Left lung (tissue), 4 donors: ENCODE measurements at regions not wholly inside any gene's neighbourhood (a gene's known extent, or its start where the extent isn't known, plus 50 kb on each side); places are given as distances from the start of the nearest gene placed in this dataset.

Source experiments
- ATAC-seq: fragments of 200-7000 bp; cut with Tn5 transposase; one replicate; pipeline ENCODE4 v1.9.1; 2020; ENCODE audit warnings: moderate library complexity
- DNase-seq, 4 donors: peaks; one replicate each; pipeline ENCODE4 v3.0.0-alpha.2; 2013 to 2020
- H3K27ac ChIP-seq, 2 donors: fragments of 200-600 bp; sonication (generic) in 1 of 2; one replicate each; pipeline versions ENCODE4 v1.5.0 to v1.8.0; 2020 to 2021
- H3K27me3 ChIP-seq, 2 donors: fragments of 200-600 bp; sonication (generic) in 1 of 2; one replicate each; pipeline versions ENCODE4 v1.5.0 to v1.8.0; 2020 to 2021
- H3K36me3 ChIP-seq, 2 donors: fragments of 200-600 bp; sonication (generic) in 1 of 2; one replicate each; pipeline versions ENCODE4 v1.5.0 to v1.8.0; 2020 to 2021
- H3K4me1 ChIP-seq, 2 donors: fragments of 200-600 bp; one replicate each; pipeline ENCODE4 v1.8.0; 2021
- H3K4me3 ChIP-seq, 2 donors: fragments of 200-600 bp; sonication (generic) in 1 of 2; one replicate each; pipeline versions ENCODE4 v1.5.0 to v1.8.0; 2020 to 2021; ENCODE audit warnings: mild to moderate bottlenecking in 1 of 2
- H3K9me3 ChIP-seq, 2 donors: fragments of 200-600 bp; sonication (generic) in 1 of 2; one replicate each; pipeline versions ENCODE4 v1.5.0 to v1.8.0; 2020 to 2021
- intact Hi-C, 2 donors: fragments of 100-400 bp; cut with DNase I; formaldehyde crosslinking; loops; one replicate each; pipeline versions ENCODE4 v1.11.2 to v1.14.2; 2022
- TF ChIP-seq, protein P1 (sequence below), 2 donors: fragments of 200-600 bp; sonication (generic) in 1 of 2; IDR thresholded peaks; one replicate each; pipeline versions ENCODE4 v1.5.0 to v1.8.0; 2021; ENCODE audit warnings: antibody characterized with exemption in 2 of 2
- donor health status: DM: no; HTN: yes; CAD: no.
- donor health status: DM: no; HTN: no; CAD: no.

DNA sequence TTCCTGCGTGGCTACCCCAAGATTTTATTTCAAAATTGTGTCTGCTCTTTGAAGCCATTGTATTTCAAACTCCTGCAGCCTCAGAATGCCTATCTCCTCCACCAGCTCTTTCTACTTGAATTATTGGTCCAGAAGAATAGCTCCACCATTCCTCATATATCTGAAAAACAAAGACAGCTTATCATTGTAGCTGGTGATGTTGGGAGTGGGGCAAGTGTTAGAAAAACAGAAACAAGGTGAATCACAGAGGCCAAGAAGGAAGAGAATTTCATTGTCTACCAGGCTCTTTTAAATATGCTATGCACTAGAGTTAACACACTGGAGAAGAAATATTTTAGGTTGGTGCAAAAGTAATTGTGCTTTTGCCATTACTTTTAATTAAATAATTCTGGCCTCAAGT is 307.9 kb upstream of the ROPN1 start:
- intact Hi-C loops = no loop called here
- Histone ChIP-seq H3K9me3 (no peaks in the 10 kb centered on the region), H3K36me3 (no peaks in the 10 kb centered on the region), H3K4me3 (no peak overlapping the region), H3K27ac (no peak overlapping the region), H3K27me3 (no peaks in the 10 kb centered on the region), H3K4me1 (peaks cover 0 to 5% of the 10 kb centered on the region in 2 donors)
- TF ChIP-seq, protein P1, sequence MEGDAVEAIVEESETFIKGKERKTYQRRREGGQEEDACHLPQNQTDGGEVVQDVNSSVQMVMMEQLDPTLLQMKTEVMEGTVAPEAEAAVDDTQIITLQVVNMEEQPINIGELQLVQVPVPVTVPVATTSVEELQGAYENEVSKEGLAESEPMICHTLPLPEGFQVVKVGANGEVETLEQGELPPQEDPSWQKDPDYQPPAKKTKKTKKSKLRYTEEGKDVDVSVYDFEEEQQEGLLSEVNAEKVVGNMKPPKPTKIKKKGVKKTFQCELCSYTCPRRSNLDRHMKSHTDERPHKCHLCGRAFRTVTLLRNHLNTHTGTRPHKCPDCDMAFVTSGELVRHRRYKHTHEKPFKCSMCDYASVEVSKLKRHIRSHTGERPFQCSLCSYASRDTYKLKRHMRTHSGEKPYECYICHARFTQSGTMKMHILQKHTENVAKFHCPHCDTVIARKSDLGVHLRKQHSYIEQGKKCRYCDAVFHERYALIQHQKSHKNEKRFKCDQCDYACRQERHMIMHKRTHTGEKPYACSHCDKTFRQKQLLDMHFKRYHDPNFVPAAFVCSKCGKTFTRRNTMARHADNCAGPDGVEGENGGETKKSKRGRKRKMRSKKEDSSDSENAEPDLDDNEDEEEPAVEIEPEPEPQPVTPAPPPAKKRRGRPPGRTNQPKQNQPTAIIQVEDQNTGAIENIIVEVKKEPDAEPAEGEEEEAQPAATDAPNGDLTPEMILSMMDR (IDR thresholded peaks at IDR 0.05) = no peak
- no peak for DNase-seq
- ATAC-seq = no peak

DNA sequence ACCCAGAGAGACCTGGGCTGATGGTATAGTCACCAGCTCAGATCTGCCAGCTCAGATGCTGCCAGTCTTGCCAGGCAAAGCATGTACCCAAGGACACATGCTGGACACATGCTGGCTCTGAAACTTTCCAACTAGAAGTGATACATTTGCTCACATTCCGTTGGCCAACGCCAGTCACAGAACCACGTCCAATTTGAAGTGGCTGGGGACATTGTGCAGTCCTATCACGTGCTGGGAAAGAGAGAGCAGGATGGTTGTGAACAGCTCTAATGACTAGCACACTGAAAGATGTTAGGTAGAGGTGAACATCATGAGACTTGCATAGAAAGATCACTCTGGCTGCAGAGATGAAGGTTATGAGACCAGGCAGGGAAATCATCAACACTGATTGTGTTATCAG is 308.5 kb upstream of the ROPN1 start:
- ATAC-seq (no peak), DNase-seq (no peak)
- Histone ChIP-seq H3K27me3 (no peaks in the 10 kb centered on the region), H3K4me1 (peaks cover 0 to 5% of the 10 kb centered on the region in 2 donors), H3K27ac (no peak overlapping the region), H3K9me3 (peaks cover 0 to 3% of the 10 kb centered on the region in 2 donors), H3K36me3 (no peaks in the 10 kb centered on the region), H3K4me3 (no peak overlapping the region)
- intact Hi-C loops = no loop called here
- TF ChIP-seq, protein P1 (IDR thresholded peaks at IDR 0.05) = no peak

DNA sequence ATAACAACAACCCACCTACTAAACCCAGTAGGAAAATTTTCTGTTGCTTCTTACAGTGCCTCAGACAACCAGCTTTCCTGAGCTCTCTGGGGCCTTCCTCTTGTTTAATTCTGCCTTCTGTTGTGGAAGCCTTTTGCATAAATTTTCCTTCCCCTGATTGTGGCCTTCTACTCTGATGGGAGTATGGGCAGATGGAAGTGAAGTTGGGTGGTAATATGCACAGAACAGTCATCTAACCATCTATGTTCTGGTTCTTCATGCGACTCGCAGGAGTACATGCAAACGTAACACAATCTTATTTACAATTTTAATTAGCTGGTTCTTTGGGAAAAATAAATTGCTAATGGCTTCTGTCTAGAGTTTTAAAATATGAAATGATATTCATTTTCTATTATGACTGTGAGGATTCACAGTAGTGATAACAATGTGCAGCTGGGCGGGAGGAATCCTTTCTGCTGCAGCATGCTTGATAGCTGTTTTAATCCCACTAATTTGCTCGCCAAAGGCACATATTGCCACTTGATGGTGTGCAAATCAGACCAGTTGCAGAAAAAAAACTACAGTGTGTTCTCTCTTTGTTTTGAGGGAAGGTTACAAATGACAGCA is 311.5 kb upstream of the ROPN1 start:
- Histone ChIP-seq H3K27me3 (no peaks in the 10 kb centered on the region), H3K27ac (no peak overlapping the region), H3K9me3 (peaks cover 0 to 26% of the 10 kb centered on the region in 2 donors), H3K36me3 (no peaks in the 10 kb centered on the region), H3K4me3 (no peak overlapping the region), H3K4me1 (no peaks in the 10 kb centered on the region)
- TF ChIP-seq, protein P1 (IDR thresholded peaks at IDR 0.05) = no peak
- intact Hi-C loops = no loop called here
- DNase-seq (no peak), ATAC-seq (no peak)

DNA sequence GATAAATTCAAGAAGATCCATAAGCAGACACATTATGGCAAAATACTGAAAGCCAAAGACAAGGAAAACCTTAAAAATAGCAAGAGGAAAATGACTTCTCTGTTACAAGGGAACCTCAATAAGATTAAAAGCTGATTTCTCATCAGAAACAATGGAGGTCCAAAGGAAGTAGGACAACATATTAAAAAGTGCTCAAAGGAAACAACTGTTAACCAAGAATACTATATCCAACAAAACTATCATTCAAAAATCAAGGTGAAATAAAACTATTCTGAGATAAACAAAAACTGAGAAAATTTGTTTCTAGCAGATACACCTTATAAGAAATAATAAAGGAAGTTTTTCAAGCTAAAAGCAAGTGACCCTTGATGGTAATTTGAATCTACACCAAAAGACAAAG is 314.7 kb upstream of the ROPN1 start:
- no peak overlapping the region for H3K4me3 ChIP-seq
- no peak overlapping the region for H3K27ac ChIP-seq
- TF ChIP-seq, protein P1 (IDR thresholded peaks at IDR 0.05) = no peak
- no peaks in the 10 kb centered on the region for H3K27me3 ChIP-seq
- no peaks in the 10 kb centered on the region for H3K4me1 ChIP-seq
- intact Hi-C loops = no loop called here
- H3K36me3 ChIP-seq = no peaks in the 10 kb centered on the region
- H3K9me3 ChIP-seq = peaks cover 0 to 26% of the 10 kb centered on the region in 2 donors
- ATAC-seq (no peak), DNase-seq (no peak)

DNA sequence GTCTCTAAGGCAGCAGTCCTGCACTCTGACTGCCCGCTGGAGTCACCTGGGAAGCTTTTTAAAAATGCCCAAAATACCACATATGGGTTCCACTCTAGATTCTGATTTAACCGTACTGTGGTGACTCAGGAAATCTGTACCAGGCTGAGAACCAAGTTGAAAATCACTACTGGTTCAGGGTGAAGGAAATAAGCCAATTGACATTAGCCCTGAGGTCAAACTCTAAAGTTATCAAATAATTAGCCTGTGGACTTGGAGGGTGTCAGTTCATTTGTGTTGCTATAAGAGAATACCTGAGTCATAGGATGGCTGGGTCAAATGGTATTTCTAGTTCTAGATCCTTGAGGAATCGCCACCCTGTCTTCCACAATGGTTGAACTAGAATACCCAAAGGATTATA is 321.7 kb upstream of the ROPN1 start:
- H3K9me3 ChIP-seq = no peaks in the 10 kb centered on the region
- no peak overlapping the region for H3K4me3 ChIP-seq
- intact Hi-C loops = no loop called here
- H3K27me3 ChIP-seq = no peaks in the 10 kb centered on the region
- peaks cover 0 to 2% of the 10 kb centered on the region in 2 donors for H3K4me1 ChIP-seq
- DNase-seq (no peak), ATAC-seq (no peak)
- H3K27ac ChIP-seq = no peak overlapping the region
- TF ChIP-seq, protein P1 (IDR thresholded peaks at IDR 0.05) = no peak
- no peaks in the 10 kb centered on the region for H3K36me3 ChIP-seq
